SK-N-MC (cell line): ENCODE measurements at regions not wholly inside any gene's neighbourhood (a gene's known extent, or its start where the extent isn't known, plus 50 kb on each side); places are given as distances from the start of the nearest gene placed in this dataset.

Experiments
- EZH2 ChIP-seq: fragments of 200-600 bp; sonication (generic); IDR thresholded peaks from one replicate; pipeline ENCODE4 v1.6.1; 2017; ENCODE audit warnings: antibody characterized with exemption
- FOXP2 ChIP-seq: optimal IDR thresholded peaks from 2 replicates; pipeline ENCODE3; 2011; ENCODE audit warnings: mild to moderate bottlenecking, moderate library complexity; ENCODE audit not compliant: insufficient read depth; ENCODE audit errors: extremely low read length, control extremely low read depth
- POLR2AphosphoS5 ChIP-seq: IDR thresholded peaks from 2 replicates; pipeline ENCODE4 v1.6.1; 2012; ENCODE audit warnings: mild to moderate bottlenecking, low read depth, low read length, borderline replicate concordance

GRCh38 chr7:145915679-145916078 is 200.9 kb upstream of the CNTNAP2 start:
- TF ChIP-seq FOXP2 (no peak), POLR2AphosphoS5 (no peak), EZH2 (no peak)
